AG10803 (cell line): ENCODE measurements at regions not wholly inside any gene's neighbourhood (a gene's known extent, or its start where the extent isn't known, plus 50 kb on each side); places are given as distances from the start of the nearest gene placed in this dataset.

Experiments
- DNase-seq: peaks from one replicate; pipeline ENCODE4 v3.0.0; 2010; ENCODE audit warnings: low read depth
- H3K4me3 ChIP-seq: 2 replicates; pipeline ENCODE4 v1.5.1; 2011; ENCODE audit warnings: mild to moderate bottlenecking, low read length, control low read depth
- TF ChIP-seq, protein P1 (sequence below): conservative IDR thresholded peaks from 2 replicates; pipeline ENCODE4 v1.5.1; 2011; ENCODE audit warnings: mild to moderate bottlenecking, low read length, control low read depth, inconsistent platforms

DNA sequence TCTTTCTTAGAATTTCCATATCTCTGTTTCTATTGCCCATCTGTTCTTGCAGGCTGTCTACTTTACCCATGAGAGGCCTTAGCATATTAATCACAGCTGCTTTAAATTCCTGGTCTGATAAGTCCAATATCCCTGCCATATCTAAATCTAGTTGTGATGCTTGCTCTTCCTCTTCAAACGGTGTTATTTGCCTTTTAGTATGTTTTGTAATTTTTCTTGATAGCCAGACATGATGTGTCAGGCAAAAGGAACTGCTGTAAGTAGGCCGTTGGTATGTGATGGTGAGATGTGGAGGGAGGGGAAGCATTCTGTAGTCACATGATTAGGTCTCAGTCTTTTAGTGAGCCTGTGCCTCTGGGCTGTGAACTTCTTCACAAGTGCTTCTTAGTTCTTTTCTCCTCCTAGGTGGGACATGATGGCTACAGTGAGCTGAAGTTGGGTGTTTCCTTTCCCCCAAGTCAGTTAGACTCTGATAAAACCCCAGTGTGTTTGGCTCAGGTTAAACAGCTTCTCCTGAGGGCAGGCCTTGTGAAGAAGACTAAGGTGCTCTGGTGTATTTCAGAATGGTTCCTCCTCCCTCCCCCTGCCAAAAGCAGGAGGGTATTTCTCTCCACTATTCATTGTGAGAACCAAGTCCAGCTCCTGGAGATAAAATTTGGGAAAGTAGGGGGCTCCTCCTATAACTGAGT is 195.9 kb upstream of the PARP11 start:
- TF ChIP-seq, protein P1, sequence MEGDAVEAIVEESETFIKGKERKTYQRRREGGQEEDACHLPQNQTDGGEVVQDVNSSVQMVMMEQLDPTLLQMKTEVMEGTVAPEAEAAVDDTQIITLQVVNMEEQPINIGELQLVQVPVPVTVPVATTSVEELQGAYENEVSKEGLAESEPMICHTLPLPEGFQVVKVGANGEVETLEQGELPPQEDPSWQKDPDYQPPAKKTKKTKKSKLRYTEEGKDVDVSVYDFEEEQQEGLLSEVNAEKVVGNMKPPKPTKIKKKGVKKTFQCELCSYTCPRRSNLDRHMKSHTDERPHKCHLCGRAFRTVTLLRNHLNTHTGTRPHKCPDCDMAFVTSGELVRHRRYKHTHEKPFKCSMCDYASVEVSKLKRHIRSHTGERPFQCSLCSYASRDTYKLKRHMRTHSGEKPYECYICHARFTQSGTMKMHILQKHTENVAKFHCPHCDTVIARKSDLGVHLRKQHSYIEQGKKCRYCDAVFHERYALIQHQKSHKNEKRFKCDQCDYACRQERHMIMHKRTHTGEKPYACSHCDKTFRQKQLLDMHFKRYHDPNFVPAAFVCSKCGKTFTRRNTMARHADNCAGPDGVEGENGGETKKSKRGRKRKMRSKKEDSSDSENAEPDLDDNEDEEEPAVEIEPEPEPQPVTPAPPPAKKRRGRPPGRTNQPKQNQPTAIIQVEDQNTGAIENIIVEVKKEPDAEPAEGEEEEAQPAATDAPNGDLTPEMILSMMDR = no peak
- DNase-seq = no peak
- H3K4me3 ChIP-seq = no peak overlapping the region

DNA sequence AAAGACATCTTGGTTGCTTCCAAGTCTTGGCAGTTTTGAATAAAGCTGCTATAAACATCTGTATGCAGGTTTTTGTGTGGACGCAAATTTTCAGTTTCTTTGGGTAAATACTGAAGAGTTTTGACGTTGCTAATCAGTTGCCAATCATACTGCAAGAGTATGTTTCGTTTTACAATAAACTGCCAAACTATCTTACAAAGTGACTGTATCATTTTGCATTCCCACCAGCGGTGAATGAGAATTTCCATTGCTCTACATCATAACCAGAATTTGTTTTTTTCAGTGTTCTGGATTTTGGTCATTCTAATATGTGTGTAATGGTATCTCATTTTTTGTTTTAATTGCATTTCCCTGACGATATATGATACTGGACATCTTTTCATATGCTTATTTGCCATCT is 190.8 kb upstream of the PARP11 start:
- H3K4me3 ChIP-seq = no peak overlapping the region
- TF ChIP-seq, protein P1 = no peak
- DNase-seq = no peak

DNA sequence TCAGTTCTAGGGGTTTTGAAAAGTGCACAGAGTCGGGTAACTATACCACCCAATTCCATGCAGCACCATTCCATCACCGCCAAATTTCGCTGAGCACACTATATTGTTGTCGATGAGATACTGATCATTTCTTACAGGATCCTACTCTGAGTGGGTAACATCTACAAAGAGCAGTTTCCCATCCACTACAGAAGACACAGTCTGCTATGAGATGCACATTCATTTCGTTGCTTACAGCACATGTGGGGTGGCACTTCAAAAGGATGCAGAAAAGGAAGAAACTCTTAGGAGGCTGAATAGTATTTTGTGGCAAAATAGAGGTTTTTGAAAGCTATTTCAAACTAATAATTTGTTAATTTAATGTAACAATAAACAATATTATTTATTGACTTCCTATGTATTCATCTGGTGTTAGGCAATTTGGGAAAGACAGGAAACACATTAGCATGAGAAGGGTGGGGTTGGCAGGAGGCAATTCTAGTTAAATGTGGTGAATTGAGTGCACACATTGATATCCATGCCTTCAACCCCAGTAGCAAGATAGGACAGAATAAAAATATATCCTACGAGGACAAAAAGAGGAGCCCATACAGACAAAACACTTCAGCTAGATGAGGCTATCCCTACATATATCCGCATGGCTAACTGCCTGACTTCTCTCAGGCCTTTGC is 186.8 kb upstream of the PARP11 start:
- TF ChIP-seq, protein P1 = no peak
- no peak overlapping the region for H3K4me3 ChIP-seq
- DNase-seq = no peak

DNA sequence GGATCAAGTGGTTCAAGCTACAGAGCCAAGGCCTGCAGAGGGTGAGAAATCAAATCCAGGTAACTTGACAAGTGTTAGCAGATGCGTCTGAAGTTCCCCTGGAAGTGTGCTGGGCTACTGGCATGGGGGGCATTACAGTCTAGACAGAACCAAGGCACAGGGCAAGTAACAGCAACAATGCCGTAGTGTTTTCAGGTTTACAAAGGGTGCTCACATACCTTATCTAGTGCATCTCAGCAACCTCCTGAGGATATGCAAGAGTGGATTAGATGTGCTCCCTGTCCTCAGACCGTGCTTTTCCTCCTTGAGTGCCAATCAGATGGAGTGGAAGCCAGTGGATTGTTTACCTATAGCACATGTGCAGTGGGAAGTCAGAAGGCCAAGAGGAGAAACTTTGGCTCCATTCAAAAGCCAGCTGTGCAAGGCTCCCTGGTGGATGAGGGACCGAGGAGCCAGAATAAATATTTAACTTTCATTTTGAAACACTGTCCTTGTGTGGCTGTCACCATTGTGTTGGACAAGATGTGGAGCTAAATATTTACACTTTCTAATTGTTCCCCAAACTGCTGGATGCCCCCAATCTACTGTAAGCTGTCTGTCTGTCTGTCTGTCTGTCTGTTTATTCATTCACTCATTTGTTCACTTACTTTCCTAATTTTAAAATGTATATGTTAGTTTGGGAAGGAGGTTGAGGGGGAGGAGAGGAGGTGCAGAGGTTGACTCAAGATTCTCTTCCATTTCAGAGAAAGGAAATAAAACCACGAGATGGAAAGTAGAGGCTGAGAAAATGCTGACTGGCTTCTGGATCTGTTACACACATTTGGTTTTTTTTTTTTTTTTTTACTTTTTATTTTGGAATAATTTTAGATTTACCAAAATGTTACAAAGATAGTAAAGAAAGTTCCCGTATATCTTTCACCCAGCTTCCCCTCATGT is 184.0 kb upstream of the PARP11 start:
- DNase-seq = no peak
- TF ChIP-seq, protein P1 = no peak
- no peak overlapping the region for H3K4me3 ChIP-seq

DNA sequence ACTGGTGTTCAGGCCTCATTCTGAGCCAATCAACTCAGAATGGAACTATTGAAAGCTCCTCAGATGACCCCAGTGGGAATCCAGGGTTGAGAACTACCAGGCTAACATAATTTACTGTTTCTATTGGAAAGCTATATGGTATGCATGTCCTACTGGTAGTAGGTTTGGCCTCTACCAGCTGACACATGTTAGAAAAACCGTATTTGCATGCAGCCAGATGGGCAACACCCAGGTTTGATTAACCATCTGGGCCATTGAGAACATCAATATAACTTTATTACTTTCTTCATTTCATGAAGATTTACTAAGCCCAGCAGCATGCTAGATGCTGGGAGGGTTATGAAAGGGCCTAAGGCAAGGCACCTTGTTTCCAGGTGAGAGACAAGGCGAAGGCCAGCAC is 181.4 kb upstream of the PARP11 start:
- no peak for DNase-seq
- H3K4me3 ChIP-seq = no peak overlapping the region
- TF ChIP-seq, protein P1 = no peak

DNA sequence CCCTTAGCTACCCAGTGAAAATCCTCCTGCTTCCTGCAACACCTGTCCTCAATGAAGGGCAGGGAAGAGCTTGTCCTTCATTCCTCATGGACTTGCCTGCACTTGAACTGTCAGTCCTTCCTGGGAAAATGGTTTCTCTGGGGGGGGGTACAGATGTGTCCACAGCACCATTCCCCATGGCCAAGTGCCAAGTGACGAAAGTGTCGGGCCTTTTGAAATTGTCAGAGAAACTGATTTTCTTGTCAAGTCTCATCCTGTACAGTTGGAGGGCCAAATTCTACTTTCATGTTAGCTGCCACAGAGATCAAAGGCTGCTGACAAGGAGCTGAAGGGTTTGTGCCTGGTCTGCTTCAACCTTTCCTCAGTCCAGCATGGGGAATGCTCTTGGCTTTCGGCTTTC is 179.5 kb upstream of the PARP11 start:
- H3K4me3 ChIP-seq = no peak overlapping the region
- DNase-seq = no peak
- TF ChIP-seq, protein P1 = no peak
